Epithelial cell of prostate (primary cell): ENCODE measurements at regions not wholly inside any gene's neighbourhood (a gene's known extent, or its start where the extent isn't known, plus 50 kb on each side); places are given as distances from the start of the nearest gene placed in this dataset.
"Not testable (repeated sequence)": the region's sequence is repeated elsewhere in the genome, so short reads cannot be mapped to it uniquely, and the experiment has no call there.

Experiments used
- DNase-seq: peaks from one replicate; pipeline ENCODE4 v3.0.0-alpha.2; 2011; ENCODE audit warnings: low read depth, low spot score
- H3K27ac ChIP-seq: fragments of 450-650 bp; 2 replicates; pipeline ENCODE4 v1.5.1; 2017; ENCODE audit warnings: mild to moderate bottlenecking

DNA sequence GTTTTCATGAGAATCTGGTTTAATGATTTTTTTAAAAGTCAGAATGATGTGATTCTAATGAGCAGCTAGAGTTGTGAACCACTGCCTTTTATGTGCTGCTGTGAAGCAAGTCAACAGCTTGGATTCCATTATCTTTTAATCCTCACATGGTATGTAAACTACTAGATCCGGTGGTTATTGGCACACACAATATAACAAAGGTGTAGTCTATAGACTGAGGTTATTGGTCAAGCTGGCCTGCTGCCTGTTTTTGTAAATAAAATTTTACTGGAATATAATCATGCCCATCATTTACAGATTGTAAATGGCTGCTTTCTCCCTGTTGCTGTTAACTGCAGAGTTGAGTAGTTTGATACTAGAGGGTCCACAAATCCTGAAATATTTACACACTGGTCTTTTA, 103.1 kb downstream of the OTOL1 start:
- H3K27ac ChIP-seq = no peak overlapping the region
- no peak for DNase-seq

DNA sequence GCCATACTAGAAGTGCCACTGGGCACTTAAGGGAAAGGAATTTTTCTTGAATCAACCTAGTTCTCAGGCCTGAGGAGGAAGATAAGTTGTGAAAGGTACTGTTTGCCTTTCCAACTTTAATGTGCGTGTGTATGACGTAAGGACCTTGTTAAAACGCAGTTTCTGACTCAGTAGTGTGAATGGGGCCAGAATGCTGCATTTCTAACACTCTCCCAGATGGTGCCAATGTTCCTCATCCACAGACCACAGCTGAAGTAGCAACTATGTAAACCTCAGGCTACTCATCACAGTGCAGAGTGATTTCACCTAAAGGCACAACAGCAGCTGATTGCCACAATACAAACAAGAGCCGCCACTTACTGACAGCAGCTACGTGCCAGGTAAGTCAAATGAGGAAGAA, 103.6 kb downstream of the OTOL1 start:
- peak; percentile 5 for DNase-seq
- no peak overlapping the region for H3K27ac ChIP-seq

DNA sequence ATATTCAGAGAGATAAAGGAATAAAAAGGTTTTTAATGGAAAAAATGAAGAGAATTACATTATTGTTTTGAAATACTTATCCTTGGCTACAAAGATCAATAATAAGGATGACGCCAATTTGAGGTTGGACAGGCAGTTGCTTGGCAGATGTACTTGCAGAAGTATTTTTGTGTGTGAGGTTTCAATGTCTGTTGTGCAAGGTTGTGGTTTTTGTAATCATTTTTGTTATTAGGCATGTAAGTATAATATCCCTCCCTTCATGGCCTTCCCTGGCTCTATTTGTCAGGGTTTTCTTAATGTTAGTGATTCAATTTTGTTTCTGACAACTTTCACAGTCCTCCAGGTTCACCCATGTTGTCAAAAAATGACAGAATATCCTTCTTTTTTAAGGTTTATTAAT, 105.9 kb downstream of the OTOL1 start:
- no peak overlapping the region for H3K27ac ChIP-seq
- DNase-seq = no peak

DNA sequence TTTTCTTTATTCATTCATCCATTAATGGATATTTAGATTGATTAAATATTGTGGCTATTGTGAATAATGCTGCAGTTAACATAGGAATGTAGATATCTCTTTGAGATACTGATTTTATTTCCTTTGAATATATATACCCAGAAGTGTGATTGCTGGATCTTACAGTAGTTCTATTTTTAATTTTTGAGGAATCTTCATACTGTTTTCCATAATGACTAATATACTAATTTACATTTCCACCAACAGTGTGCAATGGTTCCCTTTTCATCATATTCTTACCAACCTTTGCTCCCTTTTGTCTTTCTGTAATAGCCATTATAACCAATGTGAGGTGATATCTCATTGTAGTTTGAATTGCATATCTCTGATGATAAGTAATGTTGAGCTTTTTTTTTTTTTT, 106.3 kb downstream of the OTOL1 start:
- no peak overlapping the region for H3K27ac ChIP-seq
- DNase-seq = no peak

DNA sequence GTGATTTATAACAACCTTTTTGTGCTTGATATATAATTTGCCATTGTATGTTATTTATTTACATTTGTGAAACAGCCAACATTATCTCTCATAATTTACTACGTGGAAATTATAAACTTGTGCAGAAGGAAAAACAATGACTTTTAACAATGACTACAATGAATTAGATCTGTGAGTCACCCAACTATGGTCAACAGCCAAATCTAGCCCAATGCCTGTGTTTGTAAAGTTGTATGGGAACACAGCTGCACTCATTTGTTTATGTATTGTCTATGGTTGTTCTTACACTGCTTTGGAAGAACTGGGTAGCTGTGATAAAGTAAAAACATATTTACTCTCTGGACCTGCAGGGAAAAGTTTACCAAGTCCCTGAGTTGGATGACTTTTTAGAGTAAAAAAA, 110.4 kb downstream of the OTOL1 start:
- no peak overlapping the region for H3K27ac ChIP-seq
- no peak for DNase-seq

DNA sequence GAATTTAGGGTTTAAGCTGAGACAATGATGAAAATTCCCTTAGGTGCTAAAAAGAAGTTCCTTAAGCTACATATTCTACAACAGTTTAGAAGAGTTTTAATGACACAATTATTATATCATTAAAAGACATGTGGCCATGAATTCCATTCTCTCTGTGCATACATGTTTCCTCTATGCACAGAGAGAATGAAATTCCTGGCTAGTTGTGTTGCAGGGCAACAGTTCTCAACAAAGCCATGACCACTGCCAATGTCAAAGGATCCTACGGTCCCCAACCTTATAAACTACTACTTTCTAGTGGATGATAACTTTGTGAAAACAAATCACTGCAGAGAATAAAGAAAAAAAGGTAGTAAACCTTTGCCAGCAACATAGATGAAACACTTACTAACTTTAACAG, 122.7 kb downstream of the OTOL1 start:
- DNase-seq = no peak
- no peak overlapping the region for H3K27ac ChIP-seq

DNA sequence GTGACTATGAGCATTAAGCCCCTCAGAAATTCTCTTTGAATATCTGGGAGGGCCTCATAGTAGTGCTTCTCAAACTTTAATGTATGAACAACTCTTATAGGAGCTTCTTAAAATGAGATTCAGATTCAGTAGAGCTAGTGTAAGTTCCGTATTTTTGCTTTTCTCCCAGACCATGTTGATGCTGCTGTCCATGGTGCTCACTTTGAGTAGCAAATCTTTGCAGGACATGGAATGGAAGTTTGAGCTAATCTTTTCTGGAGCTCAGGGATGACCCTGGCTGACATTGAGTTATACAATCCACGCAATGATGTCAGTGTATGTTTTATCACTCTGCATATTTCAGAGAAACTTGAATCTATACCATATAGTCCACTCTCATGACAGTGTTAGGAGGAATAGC, 134.2 kb downstream of the OTOL1 start:
- no peak for DNase-seq
- H3K27ac ChIP-seq = no peak overlapping the region

DNA sequence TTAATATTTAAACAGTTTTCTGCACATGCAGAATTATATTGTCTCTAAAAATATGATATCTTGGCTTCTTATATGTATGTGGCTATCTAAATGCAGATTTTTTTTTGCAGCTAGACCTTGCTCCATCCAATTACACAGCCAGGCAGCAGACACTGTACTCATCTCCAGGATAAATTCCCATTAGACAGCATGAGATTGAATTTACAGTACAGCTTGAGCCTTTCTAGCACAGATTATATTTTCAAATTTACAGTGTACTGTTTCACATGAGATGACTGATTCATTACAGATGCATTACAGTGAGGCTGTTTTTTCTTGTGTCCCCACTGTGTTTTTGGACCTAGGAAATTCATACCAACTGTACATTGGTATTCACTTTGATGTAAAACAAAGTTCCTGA, 134.9 kb downstream of the OTOL1 start:
- no peak overlapping the region for H3K27ac ChIP-seq
- no peak for DNase-seq

DNA sequence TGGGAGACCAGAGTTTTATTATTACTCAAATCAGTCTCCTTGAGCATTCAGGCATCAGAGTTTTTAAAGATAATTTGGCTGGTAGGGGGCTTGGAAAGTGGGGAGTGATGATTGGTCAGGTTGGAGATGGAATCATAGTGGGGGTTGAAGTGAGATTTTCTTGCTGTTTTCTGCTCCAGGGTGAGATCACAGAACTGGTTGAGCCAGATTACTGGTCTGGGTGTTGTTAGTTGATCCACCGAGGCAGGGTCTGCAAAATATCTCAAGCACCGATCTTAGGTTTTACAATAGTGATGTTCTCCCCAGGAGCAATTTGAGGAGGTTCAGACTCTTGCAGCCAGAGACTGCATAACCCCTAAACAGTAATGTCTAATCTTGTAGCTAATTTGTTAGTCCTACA, 141.0 kb downstream of the OTOL1 start:
- H3K27ac ChIP-seq = no peak overlapping the region
- no peak for DNase-seq

DNA sequence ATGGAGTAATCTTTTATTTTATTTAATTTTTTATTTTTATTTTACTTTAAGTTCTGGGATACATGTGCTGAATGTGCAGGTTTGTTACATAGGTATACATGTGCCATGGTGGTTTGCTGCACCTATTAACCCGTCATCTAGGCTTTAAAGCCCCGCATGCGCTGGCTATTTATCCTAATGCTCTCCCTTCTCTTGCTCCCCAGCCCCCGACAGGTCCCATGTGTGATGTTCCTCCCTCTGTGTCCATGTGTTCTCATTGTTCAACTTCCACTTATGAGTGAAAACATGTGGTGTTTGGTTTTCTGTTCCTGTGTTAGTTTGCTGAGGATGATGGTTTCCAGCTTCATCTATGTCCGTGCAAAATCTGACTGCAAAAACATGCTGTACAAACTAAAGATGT, 142.5 kb downstream of the OTOL1 start:
- not testable (repeated sequence) for DNase-seq, H3K27ac ChIP-seq

DNA sequence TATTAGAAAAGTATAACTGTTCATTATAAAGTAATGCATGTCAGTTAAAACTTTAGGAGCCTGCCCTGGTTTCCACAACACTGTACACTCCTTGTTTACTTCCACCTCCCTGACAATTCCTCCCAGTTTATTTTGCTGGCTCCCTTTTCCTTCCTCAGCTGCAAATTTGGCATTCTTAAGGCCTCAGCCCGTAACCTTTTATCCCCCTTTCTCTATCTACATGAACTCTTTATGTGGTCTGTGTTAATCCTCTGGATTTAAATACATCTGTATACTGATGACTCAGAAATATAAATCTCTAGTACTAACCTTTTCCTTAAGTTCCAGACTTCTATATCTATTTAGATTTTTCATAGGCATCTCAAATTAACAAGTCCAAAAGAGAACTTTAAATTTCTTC, 143.6 kb downstream of the OTOL1 start:
- no peak overlapping the region for H3K27ac ChIP-seq
- DNase-seq = no peak

DNA sequence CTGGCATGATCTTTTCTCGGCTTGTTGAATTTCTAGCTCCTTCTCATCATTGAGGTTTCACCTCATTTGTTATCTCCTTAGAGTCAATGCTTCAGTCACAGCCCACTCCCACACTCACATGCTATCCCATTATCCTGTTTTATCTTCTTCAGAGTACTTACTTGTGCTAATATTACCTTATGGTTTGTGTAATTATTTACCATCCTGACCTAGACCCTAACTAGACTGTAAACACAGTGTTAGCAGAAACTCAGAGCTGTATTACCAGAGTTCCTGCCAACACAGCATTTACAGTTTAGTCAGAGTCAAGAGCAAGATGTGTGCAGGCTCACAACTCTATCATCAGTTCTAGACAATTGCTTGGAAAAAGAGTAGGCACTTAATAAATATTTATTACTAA, 144.7 kb downstream of the OTOL1 start:
- no peak overlapping the region for H3K27ac ChIP-seq
- no peak for DNase-seq

DNA sequence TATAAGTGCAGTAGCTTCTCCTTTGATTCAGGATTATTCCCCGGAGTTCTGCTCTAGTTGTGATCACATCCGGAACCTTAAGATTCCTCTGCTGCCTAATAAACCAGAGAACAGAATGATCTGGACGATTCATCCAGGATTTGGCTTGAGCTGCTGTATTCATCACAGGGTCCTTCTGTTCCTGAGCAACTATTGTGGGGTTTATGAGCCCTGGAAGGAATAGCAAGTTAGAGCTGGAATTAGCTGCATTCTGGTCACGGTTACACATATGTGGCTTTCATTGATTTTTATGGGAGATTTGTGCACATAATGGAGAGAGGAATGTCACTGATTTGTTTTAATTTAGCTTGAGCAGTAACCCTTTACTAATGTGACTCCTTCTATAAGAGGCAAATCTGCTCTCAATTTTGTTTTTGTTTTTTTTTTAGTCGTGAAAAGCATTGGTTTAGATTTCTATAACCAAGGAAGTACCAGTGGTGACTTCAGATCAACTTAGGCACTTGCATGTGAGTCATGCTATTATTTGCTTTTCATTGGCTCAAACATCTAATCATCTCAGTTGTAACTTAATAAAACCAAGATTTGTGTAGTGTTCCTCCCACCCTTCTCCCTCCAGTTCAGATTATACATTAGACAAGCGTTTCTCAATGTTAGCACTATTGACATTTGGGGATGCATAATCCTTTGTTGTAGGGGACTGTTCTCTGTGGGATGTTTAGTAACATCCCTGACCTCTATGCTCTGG, 148.5 kb downstream of the OTOL1 start:
- H3K27ac ChIP-seq = no peak overlapping the region
- DNase-seq = no peak

DNA sequence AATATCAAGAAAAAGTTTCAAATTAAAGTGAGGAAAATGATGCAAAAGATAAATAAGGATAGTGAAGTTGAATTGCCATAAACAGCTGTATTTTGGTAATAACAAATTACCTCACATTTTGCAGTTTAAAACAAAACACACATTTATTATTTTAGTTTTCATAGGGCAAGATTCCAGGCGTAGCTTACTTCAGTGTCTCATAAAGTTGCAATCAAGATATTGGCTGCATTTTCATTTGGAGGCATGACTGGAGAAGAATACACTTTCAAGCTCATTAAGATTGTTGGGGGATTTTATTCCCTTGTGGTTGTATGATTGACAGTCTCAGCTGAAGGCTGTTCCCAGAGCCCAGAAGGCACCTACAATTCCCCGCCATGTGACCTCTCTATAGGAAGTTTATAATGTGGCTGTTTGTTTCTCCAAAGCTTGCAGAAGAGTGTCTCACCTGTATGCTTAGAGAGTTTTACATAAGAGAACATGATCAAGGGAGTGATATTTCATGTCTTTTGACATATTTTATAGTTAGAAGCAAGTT, 151.4 kb downstream of the OTOL1 start:
- no peak for DNase-seq
- no peak overlapping the region for H3K27ac ChIP-seq

DNA sequence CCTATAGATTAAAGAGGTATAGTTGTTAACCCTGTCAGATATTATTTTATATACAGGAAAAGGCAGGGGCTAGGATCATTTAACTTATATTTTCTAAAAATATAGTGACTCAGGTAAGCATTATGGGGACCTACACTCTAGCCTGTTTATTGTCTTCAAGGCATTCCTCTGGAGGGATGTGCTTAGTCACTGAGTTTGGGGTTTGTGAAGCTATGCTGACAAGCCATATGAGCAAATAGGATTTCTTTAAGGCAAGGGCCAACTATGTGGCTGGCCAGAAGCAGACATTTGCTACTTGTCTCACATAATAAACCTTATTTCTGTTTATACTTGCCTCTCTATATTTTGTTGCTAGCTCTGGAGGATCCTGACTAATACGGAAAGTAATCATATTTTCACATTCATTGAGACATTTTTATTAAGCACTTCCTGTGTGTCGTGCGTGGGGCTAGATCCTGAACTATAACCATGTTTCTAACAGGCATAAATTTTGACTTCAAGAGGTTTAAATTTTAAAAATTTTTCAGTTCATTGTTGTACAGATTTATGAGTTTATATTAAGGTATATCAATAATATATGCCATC, 153.4 kb downstream of the OTOL1 start:
- H3K27ac ChIP-seq = no peak overlapping the region
- DNase-seq = no peak

DNA sequence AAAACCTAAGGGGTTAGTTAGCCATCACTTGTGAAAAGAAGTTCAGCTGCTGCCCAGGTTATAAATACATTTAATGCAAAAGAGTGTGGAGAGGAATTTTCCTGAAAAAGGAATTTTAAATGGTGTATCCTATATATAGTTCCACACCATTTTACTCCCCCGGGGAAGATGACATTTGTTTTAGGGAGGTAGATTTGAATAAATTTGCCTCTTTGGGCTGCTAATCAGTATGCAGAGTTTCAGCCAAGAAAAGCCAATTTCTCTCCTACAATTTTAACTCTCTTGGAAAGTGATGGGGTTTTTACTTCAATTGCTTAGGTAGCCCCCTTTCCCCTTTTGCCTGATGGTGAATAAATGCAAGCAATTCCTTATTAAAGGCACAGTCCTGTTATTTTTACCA, 161.2 kb downstream of the OTOL1 start:
- no peak overlapping the region for H3K27ac ChIP-seq
- no peak for DNase-seq

DNA sequence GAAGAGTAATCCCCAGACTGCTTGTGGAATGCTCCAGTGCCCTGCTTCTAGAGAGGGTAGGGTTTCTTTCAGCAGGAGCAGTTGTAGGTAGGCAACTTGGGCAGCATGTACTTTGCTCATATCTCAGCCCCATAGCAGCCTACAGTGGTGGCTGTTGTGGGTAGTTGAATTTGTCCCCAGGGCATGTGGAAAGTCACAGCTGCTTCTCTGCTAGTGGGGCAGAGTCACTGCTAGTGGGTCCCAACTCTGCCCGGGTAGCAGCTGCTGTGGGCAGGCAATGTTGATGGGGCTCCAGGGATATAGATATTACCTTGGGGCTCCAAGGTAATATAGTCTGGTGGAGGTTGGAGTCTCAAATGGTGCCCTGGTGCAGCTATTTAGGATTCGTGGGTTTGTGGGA, 174.5 kb downstream of the OTOL1 start:
- DNase-seq = no peak
- no peak overlapping the region for H3K27ac ChIP-seq

DNA sequence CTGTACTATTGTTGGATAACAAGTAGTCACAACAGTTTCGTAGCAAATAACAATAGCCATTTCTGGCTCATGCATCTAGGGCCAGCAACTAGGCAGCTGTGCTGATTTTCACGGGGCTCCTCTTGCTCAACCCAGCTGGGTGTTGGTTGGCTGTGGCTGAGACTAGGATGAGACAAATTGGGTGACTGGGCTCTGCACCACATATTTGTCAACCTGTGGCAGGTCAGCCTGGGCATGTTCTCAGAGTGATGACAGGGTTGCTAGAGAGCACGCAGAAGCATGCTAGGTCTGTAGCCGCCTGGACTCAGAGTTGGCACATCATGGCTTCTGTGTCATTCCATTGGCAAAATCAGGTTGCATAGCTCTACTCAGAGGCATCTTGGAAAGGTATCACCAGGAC, 175.9 kb downstream of the OTOL1 start:
- H3K27ac ChIP-seq = no peak overlapping the region
- DNase-seq = peak; percentile 31

DNA sequence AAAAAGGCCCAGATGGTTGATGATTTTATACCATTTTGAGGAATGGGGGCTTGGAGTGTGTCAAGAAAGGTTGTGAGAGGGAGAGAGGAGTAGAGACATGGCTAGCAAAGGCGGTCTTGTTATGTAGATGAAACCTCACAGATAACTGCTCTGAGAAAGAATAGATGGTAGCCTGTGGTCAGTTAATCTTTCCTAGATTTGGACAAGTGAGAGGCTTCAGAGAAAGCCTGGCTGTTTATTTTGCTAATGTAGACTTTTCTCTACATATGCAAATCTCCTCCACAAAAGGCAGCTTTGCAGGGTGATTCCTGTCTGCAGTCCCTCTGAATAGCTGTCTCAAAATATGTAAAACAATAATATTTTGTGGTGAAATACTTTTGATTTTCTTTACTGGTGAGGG, 177.3 kb downstream of the OTOL1 start:
- no peak overlapping the region for H3K27ac ChIP-seq
- no peak for DNase-seq

DNA sequence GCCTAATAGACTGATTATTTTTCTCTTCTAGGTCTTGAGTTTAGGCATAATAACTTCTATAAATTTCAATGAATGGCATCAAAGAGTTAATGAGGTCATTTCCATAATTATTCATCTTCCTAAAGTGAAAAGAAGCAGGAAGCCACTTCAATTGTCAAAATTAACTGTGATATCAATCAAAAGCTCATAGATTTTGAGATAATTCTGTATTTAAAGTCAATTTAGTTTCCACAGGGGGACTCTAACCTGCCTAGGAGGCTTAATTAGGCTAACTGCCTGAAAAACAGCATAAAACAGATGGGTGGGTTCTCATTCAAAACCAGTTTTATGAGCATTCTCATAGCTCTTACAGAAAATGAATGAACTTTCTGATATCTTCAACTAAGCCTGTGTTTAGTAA, 177.8 kb downstream of the OTOL1 start:
- H3K27ac ChIP-seq = no peak overlapping the region
- no peak for DNase-seq

DNA sequence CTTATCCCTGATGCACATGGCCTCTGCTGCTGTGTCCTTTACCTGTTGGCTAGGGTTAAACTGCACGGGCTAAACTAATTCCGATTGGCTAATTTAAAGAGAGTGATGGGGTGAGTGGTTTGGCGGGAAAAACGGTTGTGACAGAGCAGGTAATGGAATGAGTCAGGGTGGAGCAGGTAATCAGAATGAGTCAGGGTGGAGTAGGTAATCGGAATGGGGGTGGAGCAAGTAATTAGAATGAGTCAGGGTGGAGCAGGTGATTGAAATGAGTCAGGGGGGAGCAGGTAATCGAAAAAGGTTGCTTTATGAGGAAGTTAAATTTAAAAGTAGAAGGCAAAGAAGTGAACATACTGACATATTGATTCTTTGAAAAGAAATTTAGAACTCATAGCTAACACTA, 185.2 kb downstream of the OTOL1 start:
- peak; percentile 8 for DNase-seq
- not testable (repeated sequence) for H3K27ac ChIP-seq

DNA sequence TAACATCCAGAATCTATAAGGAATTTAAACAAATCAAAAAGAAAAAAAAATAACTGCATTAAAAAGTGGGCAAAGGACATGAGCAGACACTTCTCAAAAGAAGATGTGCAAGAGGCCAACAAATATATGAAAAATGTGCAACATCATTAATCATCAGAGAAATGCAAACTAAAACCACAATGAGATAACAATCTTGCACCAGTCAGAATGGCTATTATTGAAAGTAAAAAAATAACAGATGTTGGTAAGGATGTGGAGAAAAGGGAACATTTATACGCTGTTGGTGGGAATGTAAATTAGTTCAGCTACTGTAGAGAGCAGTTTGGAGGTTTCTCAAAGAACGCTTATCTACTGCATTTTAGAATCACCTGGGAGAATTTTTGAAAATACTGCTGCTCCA, 186.1 kb downstream of the OTOL1 start:
- DNase-seq = no peak
- no peak overlapping the region for H3K27ac ChIP-seq
